ENCODE measurements at regions not wholly inside any gene's neighbourhood (a gene's known extent, or its start where the extent isn't known, plus 50 kb on each side); places are given as distances from the start of the nearest gene placed in this dataset.

DNA sequence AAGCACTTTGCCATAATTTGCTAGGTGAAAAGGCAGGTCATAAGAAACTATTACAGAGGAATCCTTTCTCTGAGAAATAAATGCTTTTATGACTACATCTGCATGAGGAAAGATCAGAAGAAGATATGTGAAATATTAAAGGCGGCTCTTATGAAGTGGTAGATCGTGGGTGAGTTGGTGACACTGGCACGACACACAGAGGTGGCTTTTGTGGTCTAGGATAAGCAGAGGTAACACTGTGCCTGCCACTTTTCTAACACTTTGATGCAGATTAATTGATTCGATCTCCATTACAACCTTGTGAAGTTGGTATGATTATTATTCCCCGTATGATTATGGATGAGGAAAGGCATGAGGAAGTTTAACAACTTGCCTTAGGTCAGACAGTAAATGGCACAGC, 60.0 kb upstream of the ELK3 start (continued):
- TF ChIP-seq BCL11A (IDR thresholded peaks at IDR 0.05; ENCODE audit: low read depth in 2 of 2, low read length in 2 of 2) (no peak), SRF (IDR thresholded peaks at IDR 0.05; ENCODE audit: low read depth, low read length) (no peak), CBX5 (IDR thresholded peaks at IDR 0.05; ENCODE audit: low read depth, low read length) (no peak), SUZ12 (IDR thresholded peaks at IDR 0.05; ENCODE audit: low read length) (no peak)
